GM10266 (cell line): ENCODE measurements at regions not wholly inside any gene's neighbourhood (a gene's known extent, or its start where the extent isn't known, plus 50 kb on each side); places are given as distances from the start of the nearest gene placed in this dataset.

ENCODE experiments used
- DNase-seq: peaks from one replicate; pipeline ENCODE4 v3.0.0; 2012; ENCODE audit errors: extremely low spot score
- TF ChIP-seq, protein P1 (sequence below): IDR thresholded peaks from 2 replicates; pipeline ENCODE4 v1.5.1; 2012; ENCODE audit warnings: mild to moderate bottlenecking, low read depth; ENCODE audit not compliant: control insufficient read depth, insufficient read depth; ENCODE audit errors: missing control alignments

- no peak for DNase-seq
- TF ChIP-seq, protein P1, sequence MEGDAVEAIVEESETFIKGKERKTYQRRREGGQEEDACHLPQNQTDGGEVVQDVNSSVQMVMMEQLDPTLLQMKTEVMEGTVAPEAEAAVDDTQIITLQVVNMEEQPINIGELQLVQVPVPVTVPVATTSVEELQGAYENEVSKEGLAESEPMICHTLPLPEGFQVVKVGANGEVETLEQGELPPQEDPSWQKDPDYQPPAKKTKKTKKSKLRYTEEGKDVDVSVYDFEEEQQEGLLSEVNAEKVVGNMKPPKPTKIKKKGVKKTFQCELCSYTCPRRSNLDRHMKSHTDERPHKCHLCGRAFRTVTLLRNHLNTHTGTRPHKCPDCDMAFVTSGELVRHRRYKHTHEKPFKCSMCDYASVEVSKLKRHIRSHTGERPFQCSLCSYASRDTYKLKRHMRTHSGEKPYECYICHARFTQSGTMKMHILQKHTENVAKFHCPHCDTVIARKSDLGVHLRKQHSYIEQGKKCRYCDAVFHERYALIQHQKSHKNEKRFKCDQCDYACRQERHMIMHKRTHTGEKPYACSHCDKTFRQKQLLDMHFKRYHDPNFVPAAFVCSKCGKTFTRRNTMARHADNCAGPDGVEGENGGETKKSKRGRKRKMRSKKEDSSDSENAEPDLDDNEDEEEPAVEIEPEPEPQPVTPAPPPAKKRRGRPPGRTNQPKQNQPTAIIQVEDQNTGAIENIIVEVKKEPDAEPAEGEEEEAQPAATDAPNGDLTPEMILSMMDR = no peak
Measured at GRCh38 chr5:68821056-68821455, 272.8 kb upstream of the SLC30A5 start.

GRCh38 chr5:68822796-68823195 is 271.0 kb upstream of the SLC30A5 start:
- no peak for DNase-seq
- TF ChIP-seq, protein P1 = no peak

- DNase-seq = no peak
- TF ChIP-seq, protein P1 = no peak
Measured at GRCh38 chr5:68823301-68823700, 270.5 kb upstream of the SLC30A5 start.

DNA sequence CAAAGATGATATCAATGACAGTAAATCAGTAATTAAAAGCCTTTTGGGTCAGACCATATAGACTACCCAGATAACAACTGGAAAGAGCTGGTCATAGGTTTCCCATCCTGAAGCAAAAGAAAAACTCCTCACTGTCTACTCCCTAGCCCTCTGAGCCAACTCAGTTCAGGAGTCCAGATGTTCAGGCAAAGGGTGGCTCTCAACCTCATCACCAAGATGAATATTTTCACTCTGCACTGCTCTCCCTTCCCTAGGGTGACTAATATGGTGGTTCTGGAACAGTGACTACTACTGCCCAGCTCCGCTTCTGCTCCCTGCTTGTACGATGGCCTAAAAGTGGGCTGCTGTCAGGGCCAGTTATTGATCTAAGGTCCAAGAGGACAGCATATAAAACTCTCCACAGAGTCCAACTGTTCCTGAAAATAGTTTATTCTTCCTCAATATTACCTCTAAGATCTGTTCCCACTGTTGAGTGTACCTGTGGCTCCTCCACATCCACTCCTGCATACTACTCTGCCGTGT is 263.4 kb upstream of the SLC30A5 start:
- no peak for DNase-seq
- TF ChIP-seq, protein P1 = no peak

DNA sequence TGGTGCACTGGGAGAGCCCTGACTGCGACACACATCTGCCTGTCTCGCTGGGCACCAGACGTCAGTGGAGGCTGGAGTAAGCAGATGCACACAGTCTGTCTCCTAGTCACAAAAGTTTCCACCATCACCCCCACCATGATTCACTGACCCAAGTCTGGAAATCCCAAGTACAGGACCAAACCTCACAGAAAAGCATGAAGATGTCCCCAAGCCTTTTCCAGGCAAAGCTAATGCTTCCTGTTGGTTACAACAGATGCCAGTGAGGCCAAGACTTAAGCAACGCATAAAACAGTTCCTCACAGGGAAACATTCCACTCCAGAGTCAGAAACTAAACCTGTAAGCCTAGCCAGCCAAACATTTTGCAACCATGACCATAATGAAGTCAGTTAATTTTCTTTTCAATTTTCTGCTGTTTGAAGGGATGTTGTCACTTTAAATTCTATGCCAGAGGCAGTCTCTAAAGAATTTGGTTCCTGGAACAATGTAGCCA is 259.3 kb upstream of the SLC30A5 start:
- TF ChIP-seq, protein P1 = no peak
- DNase-seq = no peak

GRCh38 chr5:68838157-68838718 is 255.6 kb upstream of the SLC30A5 start:
- TF ChIP-seq, protein P1 = no peak
- no peak for DNase-seq

GRCh38 chr5:68839019-68839552 is 254.7 kb upstream of the SLC30A5 start:
- no peak for DNase-seq
- TF ChIP-seq, protein P1 = no peak
